ENCODE measurements at regions not wholly inside any gene's neighbourhood (a gene's known extent, or its start where the extent isn't known, plus 50 kb on each side); places are given as distances from the start of the nearest gene placed in this dataset.

GRCh38 chr4:4775493-4776004, 83.9 kb upstream of the MSX1 start:
- DNase-seq (ENCODE audit: low read depth in 2 of 2), result no peak

GRCh38 chr4:4772534-4772933, 86.9 kb upstream of the MSX1 start:
- DNase-seq (ENCODE audit: low read depth in 2 of 2), result no peak

- DNase-seq (ENCODE audit: low read depth in 2 of 2), result no peak
Measured at GRCh38 chr4:4771160-4771559, 88.3 kb upstream of the MSX1 start.

GRCh38 chr4:4770610-4771009, 88.9 kb upstream of the MSX1 start:
- DNase-seq (ENCODE audit: low read depth in 2 of 2), result no peak

- DNase-seq (ENCODE audit: low read depth in 2 of 2), result no peak
Measured at GRCh38 chr4:4766564-4766963, 92.9 kb upstream of the MSX1 start.

GRCh38 chr4:4765811-4766210, 93.7 kb upstream of the MSX1 start:
- no peak for DNase-seq (ENCODE audit: low read depth in 2 of 2)

- DNase-seq (ENCODE audit: low read depth in 2 of 2), result no peak
Measured at GRCh38 chr4:4764558-4764905, 94.9 kb upstream of the MSX1 start.

- no peak for DNase-seq (ENCODE audit: low read depth in 2 of 2)
Measured at GRCh38 chr4:4763822-4764557, 95.5 kb upstream of the MSX1 start.

GRCh38 chr4:4762909-4763821, 96.3 kb upstream of the MSX1 start:
- no peak for DNase-seq (ENCODE audit: low read depth in 2 of 2)

GRCh38 chr4:4762300-4762699, 97.2 kb upstream of the MSX1 start:
- no peak for DNase-seq (ENCODE audit: low read depth in 2 of 2)

- no peak for DNase-seq (ENCODE audit: low read depth in 2 of 2)
Measured at GRCh38 chr4:4761128-4761982, 98.1 kb upstream of the MSX1 start.

GRCh38 chr4:4759883-4760282, 99.6 kb upstream of the MSX1 start:
- no peak for DNase-seq (ENCODE audit: low read depth in 2 of 2)

GRCh38 chr4:4759232-4759631, 100.2 kb upstream of the MSX1 start:
- DNase-seq (ENCODE audit: low read depth in 2 of 2), result no peak

- no peak for DNase-seq (ENCODE audit: low read depth in 2 of 2)
Measured at GRCh38 chr4:4758681-4759080, 100.8 kb upstream of the MSX1 start.

- DNase-seq (ENCODE audit: low read depth in 2 of 2), result no peak
Measured at GRCh38 chr4:4755306-4755705, 104.2 kb upstream of the MSX1 start.

GRCh38 chr4:4754641-4755040, 104.8 kb upstream of the MSX1 start:
- DNase-seq (ENCODE audit: low read depth in 2 of 2), result no peak

GRCh38 chr4:4753643-4754042, 105.8 kb upstream of the MSX1 start:
- no peak for DNase-seq (ENCODE audit: low read depth in 2 of 2)

GRCh38 chr4:4752576-4753401, 106.7 kb upstream of the MSX1 start:
- DNase-seq (ENCODE audit: low read depth in 2 of 2), result no peak

GRCh38 chr4:4752025-4752424, 107.4 kb upstream of the MSX1 start:
- no peak for DNase-seq (ENCODE audit: low read depth in 2 of 2)

GRCh38 chr4:4750187-4750586, 109.3 kb upstream of the MSX1 start:
- no peak for DNase-seq (ENCODE audit: low read depth in 2 of 2)

- DNase-seq (ENCODE audit: low read depth in 2 of 2), result no peak
Measured at GRCh38 chr4:4749137-4749536, 110.3 kb upstream of the MSX1 start.
